IMR-90 (cell line): ENCODE measurements at regions not wholly inside any gene's neighbourhood (a gene's known extent, or its start where the extent isn't known, plus 50 kb on each side); places are given as distances from the start of the nearest gene placed in this dataset.
A peak's percentile ranks its signal among the peaks of the same experiment; 100 is the strongest.

Source experiments
- ATAC-seq: fragments of 200-7000 bp; cut with Tn5 transposase; 2 replicates; pipeline ENCODE4 v1.9.1; 2020; ENCODE audit warnings: low read depth, mild to moderate bottlenecking, moderate library complexity
- BruUV-seq: library from RNA; stranded (reverse); fragments of 400-500 nt; replicated peaks from 2 replicates; lab custom pipeline; 2021; lab: Mats Ljungman, UMichigan
- CTCF ChIA-PET: fragments of 300-600 bp; formaldehyde crosslinking; extraction: SDS; loops from one replicate; lab custom pipeline; 2021; ENCODE audit warnings: antibody characterized with exemption; lab: Yijun Ruan, JAX
- POLR2A ChIA-PET: fragments of 300-600 bp; sonication (Branson Sonifier 250); formaldehyde crosslinking; loops from one replicate; lab custom pipeline; 2022; ENCODE audit warnings: antibody characterized with exemption; ENCODE audit not compliant: unreplicated experiment; lab: Charles Lee
- DNase-seq: peaks from one replicate; pipeline ENCODE4 v3.0.0; 2013
- H2AFZ ChIP-seq: replicated peaks from 2 replicates; pipeline ENCODE3; 2013; ENCODE audit warnings: low read length, mild to moderate bottlenecking; ENCODE audit not compliant: poor library complexity
- H2AK5ac ChIP-seq: 2 replicates; pipeline ENCODE4 v1.6.1; 2013; ENCODE audit warnings: low read depth, low read length, inconsistent platforms
- H2AK9ac ChIP-seq: replicated peaks from 2 replicates; pipeline ENCODE3; 2013; ENCODE audit warnings: mild to moderate bottlenecking, low read depth, low read length, moderate library complexity; ENCODE audit not compliant: poor library complexity
- H2BK120ac ChIP-seq: 2 replicates; pipeline ENCODE4 v1.6.1; 2013; ENCODE audit warnings: low read depth, low read length, inconsistent platforms
- H2BK15ac ChIP-seq: 3 replicates; pipeline ENCODE4 v1.6.1; 2013; ENCODE audit warnings: low read depth, low read length, inconsistent platforms
- H2BK20ac ChIP-seq: 2 replicates; pipeline ENCODE4 v1.6.1; 2013; ENCODE audit warnings: low read depth, mild to moderate bottlenecking, inconsistent platforms, low read length, moderate library complexity
- H2BK5ac ChIP-seq: 2 replicates; pipeline ENCODE4 v1.6.1; 2013; ENCODE audit warnings: mild to moderate bottlenecking, low read depth, low read length, inconsistent platforms; ENCODE audit not compliant: poor library complexity, severe bottlenecking
- H3K14ac ChIP-seq: replicated peaks from 2 replicates; pipeline ENCODE4 v1.6.1; 2013; ENCODE audit warnings: low read depth, low read length, inconsistent platforms
- H3K18ac ChIP-seq: 2 replicates; pipeline ENCODE4 v1.6.1; 2013; ENCODE audit warnings: low read depth, low read length, control low read depth
- H3K23ac ChIP-seq: 2 replicates; pipeline ENCODE4 v1.6.1; 2013; ENCODE audit warnings: low read depth, low read length, inconsistent platforms
- H3K27ac ChIP-seq: 2 replicates; pipeline ENCODE4 v1.5.1; 2013; ENCODE audit warnings: mild to moderate bottlenecking, control low read depth, low read length; ENCODE audit not compliant: insufficient read depth
- H3K27me3 ChIP-seq: 2 replicates; pipeline ENCODE4 v1.6.1; 2013; ENCODE audit warnings: low read length; ENCODE audit not compliant: control insufficient read depth, insufficient read depth
- H3K36me3 ChIP-seq: 2 replicates; pipeline ENCODE4 v1.6.1; 2013; ENCODE audit warnings: low read length, mixed read lengths; ENCODE audit not compliant: control insufficient read depth, insufficient read depth
- H3K4ac ChIP-seq: 2 replicates; pipeline ENCODE4 v1.6.1; 2013; ENCODE audit warnings: low read depth, low read length, inconsistent platforms
- H3K4me1 ChIP-seq: 2 replicates; pipeline ENCODE4 v1.6.1; 2013; ENCODE audit warnings: low read length, mixed read lengths; ENCODE audit not compliant: control insufficient read depth, insufficient read depth
- H3K4me2 ChIP-seq: 2 replicates; pipeline ENCODE4 v1.6.1; 2013; ENCODE audit warnings: low read depth, mild to moderate bottlenecking, control low read depth, low read length, moderate library complexity
- H3K4me3 ChIP-seq: 2 replicates; pipeline ENCODE4 v1.5.1; 2013; ENCODE audit warnings: low read depth, mild to moderate bottlenecking, control low read depth, low read length, moderate library complexity; ENCODE audit not compliant: insufficient read depth
- H3K56ac ChIP-seq: 2 replicates; pipeline ENCODE4 v1.6.1; 2013; ENCODE audit warnings: low read length, inconsistent platforms; ENCODE audit not compliant: insufficient read depth; ENCODE audit errors: extremely low read depth
- H3K79me1 ChIP-seq, 2 experiments: 2 replicates each; pipeline ENCODE4 v1.6.1; 2013; ENCODE audit warnings: low read length in 2 of 2, inconsistent platforms in 1 of 2, low read depth in 1 of 2
- H3K9ac ChIP-seq: 2 replicates; pipeline ENCODE4 v1.6.1; 2013; ENCODE audit warnings: low read depth, low read length, control low read depth
- H3K9me1 ChIP-seq: 2 replicates; pipeline ENCODE4 v1.6.1; 2013; ENCODE audit warnings: low read length, inconsistent platforms; ENCODE audit not compliant: insufficient read depth
- H3K9me3 ChIP-seq: 2 replicates; pipeline ENCODE4 v1.6.1; 2013; ENCODE audit warnings: low read length; ENCODE audit not compliant: control insufficient read depth, insufficient read depth
- H4K20me1 ChIP-seq: 2 replicates; pipeline ENCODE4 v1.6.1; 2013; ENCODE audit warnings: low read length, inconsistent platforms; ENCODE audit not compliant: insufficient read depth
- H4K5ac ChIP-seq: 2 replicates; pipeline ENCODE4 v1.6.1; 2013; ENCODE audit warnings: mild to moderate bottlenecking, low read depth, low read length, control low read depth
- H4K8ac ChIP-seq, 2 experiments: 2 replicates each; pipeline ENCODE4 v1.6.1; 2013; ENCODE audit warnings: low read depth in 2 of 2, low read length in 2 of 2, control low read depth in 1 of 2, inconsistent platforms in 1 of 2
- H4K91ac ChIP-seq: 2 replicates; pipeline ENCODE4 v1.6.1; 2013; ENCODE audit warnings: low read depth, low read length, inconsistent platforms; ENCODE audit not compliant: insufficient read depth
- BHLHE40 ChIP-seq: fragments of 150-350 bp; IDR thresholded peaks from 2 replicates; pipeline ENCODE4 v1.6.1; 2016; ENCODE audit warnings: mild to moderate bottlenecking, low read depth, low read length
- CEBPB ChIP-seq: IDR thresholded peaks from 2 replicates; pipeline ENCODE4 v1.6.1; 2012; ENCODE audit warnings: low read depth, low read length, improper control_type of control experiment
- CHD1 ChIP-seq: IDR thresholded peaks from 2 replicates; pipeline ENCODE4 v1.6.1; 2012; ENCODE audit warnings: low read depth, low read length, improper control_type of control experiment
- CTCF ChIP-seq: conservative IDR thresholded peaks from 2 replicates; pipeline ENCODE4 v1.5.1; 2012; ENCODE audit warnings: mild to moderate bottlenecking, low read depth, low read length, improper control_type of control experiment
- ELK1 ChIP-seq: fragments of 150-350 bp; IDR thresholded peaks from 2 replicates; pipeline ENCODE4 v1.6.1; 2016; ENCODE audit warnings: low read depth, mild to moderate bottlenecking, low read length, moderate library complexity, borderline replicate concordance
- FOS ChIP-seq: fragments of 150-350 bp; IDR thresholded peaks from 2 replicates; pipeline ENCODE4 v1.6.1; 2016; ENCODE audit warnings: low read depth, low read length
- MAFK ChIP-seq: IDR thresholded peaks from 2 replicates; pipeline ENCODE4 v1.6.1; 2012; ENCODE audit warnings: low read depth, low read length, improper control_type of control experiment
- MAZ ChIP-seq: IDR thresholded peaks from 2 replicates; pipeline ENCODE4 v1.6.1; 2012; ENCODE audit warnings: low read depth, mild to moderate bottlenecking, low read length, improper control_type of control experiment, moderate library complexity, borderline replicate concordance
- MXI1 ChIP-seq: IDR thresholded peaks from 2 replicates; pipeline ENCODE4 v1.6.1; 2012; ENCODE audit warnings: low read depth, mild to moderate bottlenecking, low read length, moderate library complexity, borderline replicate concordance
- NFE2L2 ChIP-seq: fragments of 150-350 bp; IDR thresholded peaks from 2 replicates; pipeline ENCODE4 v1.6.1; 2016; ENCODE audit warnings: low read depth, mild to moderate bottlenecking, low read length
- POLR2A ChIP-seq: IDR thresholded peaks from 2 replicates; pipeline ENCODE4 v1.6.1; 2012; ENCODE audit warnings: mild to moderate bottlenecking, low read depth, low read length
- RAD21 ChIP-seq: IDR thresholded peaks from 2 replicates; pipeline ENCODE4 v1.6.1; 2012; ENCODE audit warnings: low read length, improper control_type of control experiment
- RCOR1 ChIP-seq: IDR thresholded peaks from 2 replicates; pipeline ENCODE4 v1.6.1; 2012; ENCODE audit warnings: mild to moderate bottlenecking, low read length, improper control_type of control experiment; ENCODE audit not compliant: insufficient replicate concordance
- RFX5 ChIP-seq: IDR thresholded peaks from 2 replicates; pipeline ENCODE4 v1.8.0; 2012; ENCODE audit warnings: low read depth, mild to moderate bottlenecking, low read length, moderate library complexity
- SMC3 ChIP-seq: fragments of 150-350 bp; IDR thresholded peaks from 2 replicates; pipeline ENCODE4 v1.6.1; 2016; ENCODE audit warnings: low read depth, mild to moderate bottlenecking, antibody characterized with exemption, low read length, moderate library complexity
- USF2 ChIP-seq: fragments of 150-350 bp; IDR thresholded peaks from 2 replicates; pipeline ENCODE4 v1.6.1; 2017; ENCODE audit warnings: mild to moderate bottlenecking, antibody characterized with exemption, low read length, low read depth
- WGBS, 2 experiments: methylation state at CpG; one replicate each; pipeline versions ENCODE4 v1.1.5 to v1.1.7; 2013; ENCODE audit warnings: missing lambda C conversion rate in 2 of 2; ENCODE audit not compliant: insufficient read length in 1 of 2; ENCODE audit errors: extremely low coverage in 2 of 2; 5-methylcytosine and 5-hydroxymethylcytosine counted together
- dilution Hi-C: fragments of 300-500 bp; cut with HindIII; formaldehyde crosslinking; loops from one replicate; pipeline ENCODE4 v1.14.3; 2018; ENCODE audit warnings: low sequenced_read_pairs; ENCODE audit not compliant: unreplicated experiment
- in situ Hi-C: fragments of 300-500 bp; cut with MboI; formaldehyde crosslinking; loops from 3 replicates; pipeline ENCODE4 v1.14.3; 2019; ENCODE audit warnings: low sequenced_read_pairs, inconsistent platforms, mixed read lengths
- intact Hi-C: fragments of 100-400 bp; cut with micrococcal nuclease; formaldehyde crosslinking; loops from 2 replicates; pipeline ENCODE4 v1.10.0; 2022

GRCh38 chr3:159803459-159803858, 185.2 kb upstream of the IL12A start:
- Histone ChIP-seq H4K20me1 (peaks cover 27% of the 10 kb centered on the region), H2AFZ (no peak overlapping the region), H3K9ac (no peak overlapping the region), H2AK9ac (no peak overlapping the region), H3K4me3 (no peak overlapping the region), H3K14ac (no peak overlapping the region), H3K23ac (no peak overlapping the region), H4K8ac (no peak overlapping the region), H4K5ac (no peak overlapping the region; the same call in 1 of the 2 replicates), H3K56ac (no peak overlapping the region), H2BK20ac (no peak overlapping the region), H3K4me2 (peak overlapping the region; percentile 65; the same call in 1 of the 2 replicates), H3K9me3 (no peaks in the 10 kb centered on the region), H2AK5ac (no peak overlapping the region), H4K91ac (no peak overlapping the region), H2BK5ac (peak overlapping the region; percentile 48), H3K79me1 (peaks cover 37 to 82% of the 10 kb centered on the region in 2 experiments), H3K9me1 (peaks cover 11% of the 10 kb centered on the region), H3K27ac (no peak overlapping the region), H2BK15ac (no peak overlapping the region), H3K18ac (peak overlapping the region; percentile 60; the same call in 1 of the 2 replicates), H3K36me3 (no peaks in the 10 kb centered on the region), H3K4me1 (peaks cover 31% of the 10 kb centered on the region), H2BK120ac (no peak overlapping the region), H3K4ac (no peak overlapping the region), H3K27me3 (no peaks in the 10 kb centered on the region)
- WGBS, 2 experiments: no CpG with 5 or more reads among the region's 3 CpGs
- dilution Hi-C loops: no loop called here
- intact Hi-C loops: loop anchor here (10.0 kb wide), 1 partner anchor 349 kb away; no protein-coding TSS in a partner anchor
- in situ Hi-C loops: loop anchor here (5.0 to 10.0 kb wide), 2 partner anchors 186 to 479 kb away; no protein-coding TSS in a partner anchor
- TF ChIP-seq RFX5 (no peak), ELK1 (no peak), RAD21 (no peak), CEBPB (no peak), MAZ (no peak), NFE2L2 (no peak), SMC3 (no peak), MXI1 (no peak), POLR2A (no peak), BHLHE40 (no peak), USF2 (no peak), FOS (no peak), CTCF (no peak), MAFK (no peak), RCOR1 (no peak), CHD1 (no peak)
- DNase-seq (peak; percentile 82), ATAC-seq (no peak; the same call in 1 of the 2 replicates)
- BruUV-seq: no TSS peak
- ChIA-PET CTCF (interaction anchor here (0.8 kb wide), 2 partner anchors 37 to 182 kb away, joined by 3 read pairs; no protein-coding TSS in a partner anchor), POLR2A (interaction anchor here (0.6 to 0.7 kb wide), 2 partner anchors 37 to 265 kb away, joined by 3 read pairs; no protein-coding TSS in a partner anchor)
